ENCODE measurements at regions not wholly inside any gene's neighbourhood (a gene's known extent, or its start where the extent isn't known, plus 50 kb on each side); places are given as distances from the start of the nearest gene placed in this dataset.
A peak's percentile ranks its signal among the peaks of the same experiment; 100 is the strongest.

DNA sequence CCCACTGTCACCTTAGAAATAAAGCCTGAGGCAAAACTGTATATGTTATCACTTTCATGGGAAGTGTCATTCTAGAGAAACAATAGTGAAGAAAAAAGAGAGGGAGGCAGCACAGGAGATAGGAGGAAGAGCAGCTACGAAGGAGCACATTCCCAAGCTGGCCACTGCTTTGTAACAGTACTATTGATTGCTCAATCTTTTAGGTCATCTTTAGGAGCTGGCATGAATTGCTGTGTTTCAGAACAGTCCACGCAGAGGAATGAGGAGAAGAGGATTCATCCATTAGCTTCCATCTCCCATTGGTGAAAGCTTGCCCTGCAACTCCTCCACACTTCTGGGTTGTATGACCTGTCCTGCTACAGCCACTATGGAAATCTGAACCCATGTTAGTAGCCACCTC, 372.5 kb upstream of the DDHD1 start:
- peak in 2 of 4 donors; percentile 36 to 84 for ATAC-seq
- H3K27me3 ChIP-seq, result no peaks in the 10 kb centered on the region
- H3K4me3 ChIP-seq, result no peak overlapping the region
- H3K4me1 ChIP-seq, result no peaks in the 10 kb centered on the region
- H3K36me3 ChIP-seq, result no peaks in the 10 kb centered on the region
- H3K9me3 ChIP-seq, result no peaks in the 10 kb centered on the region
- H3K27ac ChIP-seq, result no peak overlapping the region
- TF ChIP-seq, protein P1, sequence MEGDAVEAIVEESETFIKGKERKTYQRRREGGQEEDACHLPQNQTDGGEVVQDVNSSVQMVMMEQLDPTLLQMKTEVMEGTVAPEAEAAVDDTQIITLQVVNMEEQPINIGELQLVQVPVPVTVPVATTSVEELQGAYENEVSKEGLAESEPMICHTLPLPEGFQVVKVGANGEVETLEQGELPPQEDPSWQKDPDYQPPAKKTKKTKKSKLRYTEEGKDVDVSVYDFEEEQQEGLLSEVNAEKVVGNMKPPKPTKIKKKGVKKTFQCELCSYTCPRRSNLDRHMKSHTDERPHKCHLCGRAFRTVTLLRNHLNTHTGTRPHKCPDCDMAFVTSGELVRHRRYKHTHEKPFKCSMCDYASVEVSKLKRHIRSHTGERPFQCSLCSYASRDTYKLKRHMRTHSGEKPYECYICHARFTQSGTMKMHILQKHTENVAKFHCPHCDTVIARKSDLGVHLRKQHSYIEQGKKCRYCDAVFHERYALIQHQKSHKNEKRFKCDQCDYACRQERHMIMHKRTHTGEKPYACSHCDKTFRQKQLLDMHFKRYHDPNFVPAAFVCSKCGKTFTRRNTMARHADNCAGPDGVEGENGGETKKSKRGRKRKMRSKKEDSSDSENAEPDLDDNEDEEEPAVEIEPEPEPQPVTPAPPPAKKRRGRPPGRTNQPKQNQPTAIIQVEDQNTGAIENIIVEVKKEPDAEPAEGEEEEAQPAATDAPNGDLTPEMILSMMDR (IDR thresholded peaks at IDR 0.05), result no peak
- no peak for TF ChIP-seq POLR2A (IDR thresholded peaks at IDR 0.05)
- WGBS (ENCODE audit: insufficient coverage, low coverage, low lambda C conversion rate, missing lambda C conversion rate), result 22% methylated on average over 1 of the region's 2 CpGs
- DNase-seq, result no peak
- intact Hi-C loops (cut with DNase I), result no loop called here

DNA sequence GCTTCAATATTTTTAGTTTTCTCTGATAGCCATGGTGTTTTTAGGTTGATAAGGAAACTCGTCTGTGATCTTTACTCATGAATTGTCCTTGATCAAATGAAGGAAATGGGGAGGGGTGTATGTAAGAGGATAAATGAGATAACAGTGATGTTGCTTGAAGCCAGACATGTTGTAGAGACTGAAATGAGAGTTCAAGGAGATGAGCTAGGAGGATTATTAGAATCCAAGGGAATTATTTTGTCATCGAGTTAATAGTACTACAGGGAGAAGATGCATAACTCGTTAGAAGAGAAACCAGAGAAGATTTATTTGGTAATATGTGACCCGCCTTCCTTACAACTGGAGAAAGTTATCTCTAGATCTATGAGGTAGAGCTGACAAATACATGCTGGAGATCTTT, 371.3 kb upstream of the DDHD1 start:
- no peak overlapping the region for H3K27ac ChIP-seq
- no peak for TF ChIP-seq POLR2A (IDR thresholded peaks at IDR 0.05)
- TF ChIP-seq, protein P1 (IDR thresholded peaks at IDR 0.05), result no peak
- WGBS (ENCODE audit: insufficient coverage, low coverage, low lambda C conversion rate, missing lambda C conversion rate), result 64% methylated on average over 4 of the region's 4 CpGs
- H3K27me3 ChIP-seq, result no peaks in the 10 kb centered on the region
- ATAC-seq (no peak), DNase-seq (no peak)
- H3K36me3 ChIP-seq, result no peaks in the 10 kb centered on the region
- no peaks in the 10 kb centered on the region for H3K9me3 ChIP-seq
- no peaks in the 10 kb centered on the region for H3K4me1 ChIP-seq
- H3K4me3 ChIP-seq, result no peak overlapping the region
- intact Hi-C loops (cut with DNase I), result no loop called here

DNA sequence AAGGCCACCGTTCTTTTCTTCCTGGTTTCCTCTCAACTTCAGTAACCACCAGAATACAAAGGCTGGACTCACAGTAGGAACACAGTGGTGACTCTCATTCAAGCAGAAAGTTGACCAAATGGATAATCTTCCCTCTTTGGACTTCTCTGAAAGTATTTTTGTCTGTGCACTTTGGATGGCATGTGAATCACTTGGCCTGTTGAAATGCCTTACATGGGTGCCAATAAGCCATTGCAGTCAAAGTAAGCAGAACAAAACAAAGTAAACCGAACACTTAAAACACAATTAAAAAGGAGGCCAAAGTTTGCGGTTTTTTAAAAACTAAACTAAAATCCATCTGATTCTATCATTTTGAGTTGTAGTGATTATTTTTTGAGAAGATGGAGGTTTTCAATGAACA, 370.1 kb upstream of the DDHD1 start:
- Histone ChIP-seq H3K27ac (no peak overlapping the region), H3K27me3 (no peaks in the 10 kb centered on the region), H3K36me3 (no peaks in the 10 kb centered on the region), H3K9me3 (no peaks in the 10 kb centered on the region), H3K4me1 (no peaks in the 10 kb centered on the region), H3K4me3 (no peak overlapping the region)
- peak in 1 of 4 donors; percentile 63 for ATAC-seq
- 92% methylated on average over 3 of the region's 3 CpGs for WGBS (ENCODE audit: insufficient coverage, low coverage, low lambda C conversion rate, missing lambda C conversion rate)
- intact Hi-C loops (cut with DNase I), result no loop called here
- DNase-seq, result no peak
- TF ChIP-seq POLR2A (IDR thresholded peaks at IDR 0.05), result no peak
- TF ChIP-seq, protein P1 (IDR thresholded peaks at IDR 0.05), result no peak

DNA sequence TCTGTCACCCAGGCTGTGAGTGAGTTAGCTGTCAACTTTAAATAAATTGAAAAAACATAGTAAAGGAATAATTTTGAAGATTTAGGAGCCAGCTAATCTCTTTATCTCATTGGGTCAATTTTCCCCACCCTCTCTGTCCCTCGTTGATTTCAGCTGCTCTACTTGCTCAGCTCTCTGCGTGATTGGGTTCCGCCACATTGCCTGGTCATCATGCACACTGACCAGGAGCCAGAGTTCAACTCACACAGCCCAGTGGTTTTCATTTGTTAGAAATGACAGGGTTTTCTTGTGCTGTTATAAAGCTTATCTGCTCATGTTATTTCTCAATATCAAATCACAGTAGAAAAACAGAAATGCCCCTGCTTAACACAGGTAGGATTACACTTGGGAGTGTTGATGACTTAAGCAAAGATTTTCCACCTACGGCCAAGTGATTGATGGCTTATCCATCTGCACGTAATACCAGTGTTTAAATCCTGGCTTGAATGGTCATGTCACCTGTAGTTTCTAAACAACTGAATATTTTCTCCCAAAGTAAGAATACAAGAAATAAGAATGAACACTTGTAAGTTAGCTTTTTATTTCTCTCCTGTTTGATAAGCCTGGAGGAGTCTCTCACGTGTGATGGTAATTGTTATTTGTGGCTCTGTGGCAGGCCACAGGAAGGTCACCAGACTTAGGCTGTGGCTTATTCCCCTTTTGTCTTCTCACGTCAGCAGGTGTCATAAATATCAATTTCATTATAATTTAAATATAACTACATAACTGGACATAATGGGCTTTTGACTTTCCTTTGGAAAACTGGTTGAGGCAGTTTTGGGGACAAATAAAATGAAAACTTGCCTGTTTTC, 367.2 kb upstream of the DDHD1 start:
- Histone ChIP-seq H3K27me3 (no peaks in the 10 kb centered on the region), H3K36me3 (no peaks in the 10 kb centered on the region), H3K9me3 (no peaks in the 10 kb centered on the region), H3K4me1 (no peaks in the 10 kb centered on the region), H3K27ac (no peak overlapping the region), H3K4me3 (no peak overlapping the region)
- no peak for DNase-seq
- TF ChIP-seq, protein P1 (IDR thresholded peaks at IDR 0.05), result no peak
- no peak for TF ChIP-seq POLR2A (IDR thresholded peaks at IDR 0.05)
- intact Hi-C loops (cut with DNase I), result no loop called here
- WGBS (ENCODE audit: insufficient coverage, low coverage, low lambda C conversion rate, missing lambda C conversion rate), result 70% methylated on average over 7 of the region's 7 CpGs
- ATAC-seq, result no peak
